Gastrocnemius medialis (tissue), 4 donors: ENCODE measurements at regions not wholly inside any gene's neighbourhood (a gene's known extent, or its start where the extent isn't known, plus 50 kb on each side); places are given as distances from the start of the nearest gene placed in this dataset.

Experiments used
- POLR2A ChIP-seq, 2 donors: fragments of 450-650 bp; IDR thresholded peaks; one replicate each; pipeline ENCODE4 v1.6.1; 2017; ENCODE audit warnings: antibody characterized with exemption in 2 of 2, mild to moderate bottlenecking in 2 of 2, moderate library complexity in 2 of 2
- TF ChIP-seq, protein P1 (sequence below), 5 experiments: fragments of 450-650 bp in 3 of 5; fragments of 200-600 bp in 2 of 5; sonication (generic) in 2 of 5; IDR thresholded peaks in 4 of 5; conservative IDR thresholded peaks in 1 of 5; 1 replicate in 4 of 5; 2 replicates in 1 of 5; pipeline ENCODE4 v1.5.1; 2016 to 2019; ENCODE audit warnings: antibody characterized with exemption in 5 of 5, mild to moderate bottlenecking in 3 of 5, moderate library complexity in 3 of 5

DNA sequence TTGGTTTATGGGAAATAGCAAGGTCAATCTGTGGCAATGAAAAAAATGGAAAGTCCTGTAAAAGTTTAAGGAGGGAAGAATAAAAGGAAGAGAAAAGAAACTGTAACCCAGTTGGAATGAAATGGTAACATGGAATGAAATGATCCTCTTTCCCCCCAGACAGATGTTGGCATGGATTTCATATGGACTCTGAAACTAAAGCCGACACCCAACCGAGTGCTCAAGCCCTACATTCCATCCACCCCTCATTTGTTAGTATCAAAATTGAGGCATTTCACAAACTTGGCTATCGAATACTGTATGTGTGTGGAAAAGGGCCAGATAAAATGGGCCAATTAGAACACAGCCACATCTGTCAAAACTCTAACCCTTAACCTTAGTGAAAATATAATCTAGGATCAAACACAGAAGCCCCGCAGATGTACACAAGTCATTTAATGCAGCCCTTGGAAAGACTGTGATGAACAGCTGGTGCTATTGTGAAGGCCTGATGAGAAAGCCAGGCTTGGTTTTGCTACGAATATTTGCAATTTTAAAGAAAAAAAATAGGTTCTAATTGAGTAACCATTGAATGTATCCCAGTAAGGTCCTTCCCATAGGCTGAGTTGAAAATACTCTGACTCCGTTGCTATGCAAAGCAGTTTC, 72.6 kb upstream of the RGL1 start:
- no peak for TF ChIP-seq POLR2A (IDR thresholded peaks at IDR 0.05)
- TF ChIP-seq, protein P1, sequence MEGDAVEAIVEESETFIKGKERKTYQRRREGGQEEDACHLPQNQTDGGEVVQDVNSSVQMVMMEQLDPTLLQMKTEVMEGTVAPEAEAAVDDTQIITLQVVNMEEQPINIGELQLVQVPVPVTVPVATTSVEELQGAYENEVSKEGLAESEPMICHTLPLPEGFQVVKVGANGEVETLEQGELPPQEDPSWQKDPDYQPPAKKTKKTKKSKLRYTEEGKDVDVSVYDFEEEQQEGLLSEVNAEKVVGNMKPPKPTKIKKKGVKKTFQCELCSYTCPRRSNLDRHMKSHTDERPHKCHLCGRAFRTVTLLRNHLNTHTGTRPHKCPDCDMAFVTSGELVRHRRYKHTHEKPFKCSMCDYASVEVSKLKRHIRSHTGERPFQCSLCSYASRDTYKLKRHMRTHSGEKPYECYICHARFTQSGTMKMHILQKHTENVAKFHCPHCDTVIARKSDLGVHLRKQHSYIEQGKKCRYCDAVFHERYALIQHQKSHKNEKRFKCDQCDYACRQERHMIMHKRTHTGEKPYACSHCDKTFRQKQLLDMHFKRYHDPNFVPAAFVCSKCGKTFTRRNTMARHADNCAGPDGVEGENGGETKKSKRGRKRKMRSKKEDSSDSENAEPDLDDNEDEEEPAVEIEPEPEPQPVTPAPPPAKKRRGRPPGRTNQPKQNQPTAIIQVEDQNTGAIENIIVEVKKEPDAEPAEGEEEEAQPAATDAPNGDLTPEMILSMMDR (IDR thresholded peaks at IDR 0.05 in 4 of 5, conservative IDR thresholded peaks at IDR 0.05 in 1 of 5) = no peak
